HG03565 (cell line): ENCODE measurements at regions not wholly inside any gene's neighbourhood (a gene's known extent, or its start where the extent isn't known, plus 50 kb on each side); places are given as distances from the start of the nearest gene placed in this dataset.
"Not testable (repeated sequence)": the region's sequence is repeated elsewhere in the genome, so short reads cannot be mapped to it uniquely, and the experiment has no call there.

Source experiments
- ATAC-seq: cut with Tn5 transposase; IDR thresholded peaks from one replicate; pipeline ENCODE4 v1.9.1; 2021; ENCODE audit warnings: mild to moderate bottlenecking, moderate library complexity; ENCODE audit not compliant: unreplicated experiment

DNA sequence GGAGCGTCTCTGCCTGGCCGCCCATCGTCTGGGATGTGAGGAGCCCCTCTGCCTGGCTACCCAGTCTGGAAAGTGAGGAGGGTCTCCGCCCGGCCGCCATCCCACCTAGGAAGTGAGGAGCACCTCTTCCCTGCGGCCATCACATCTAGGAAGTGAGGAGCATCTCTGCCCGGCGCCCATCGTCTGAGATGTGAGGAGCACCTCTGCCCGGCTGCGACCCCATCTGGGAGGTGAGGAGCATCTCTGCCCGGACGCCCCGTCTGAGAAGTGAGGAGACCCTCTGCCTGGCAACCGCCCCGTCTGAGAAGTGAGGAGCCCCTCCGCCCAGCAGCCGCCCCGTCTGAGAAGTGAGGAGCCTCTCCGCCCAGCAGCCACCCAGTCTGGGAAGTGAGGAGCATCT, 84.5 kb downstream of the IDS start:
- ATAC-seq: not testable (repeated sequence)

DNA sequence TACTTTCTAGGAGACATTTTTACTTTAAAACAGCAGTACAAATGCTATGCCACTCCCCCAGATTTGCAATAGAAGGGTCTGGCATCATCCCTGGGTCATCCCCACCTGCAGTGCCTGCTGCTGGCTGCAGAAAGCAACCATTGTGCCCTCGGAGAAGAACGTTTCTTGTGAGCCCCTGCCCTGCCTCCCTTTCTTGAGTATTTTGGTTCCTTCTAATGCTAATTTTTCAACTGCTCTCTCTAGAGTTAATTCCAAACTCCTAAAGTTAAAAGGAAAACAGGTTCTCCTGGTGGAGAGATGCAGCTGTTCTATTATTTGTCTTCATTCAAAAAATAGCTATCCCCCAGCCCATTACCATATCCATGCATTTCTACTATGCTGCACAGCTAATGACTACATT, 107.1 kb downstream of the IDS start:
- no peak for ATAC-seq

DNA sequence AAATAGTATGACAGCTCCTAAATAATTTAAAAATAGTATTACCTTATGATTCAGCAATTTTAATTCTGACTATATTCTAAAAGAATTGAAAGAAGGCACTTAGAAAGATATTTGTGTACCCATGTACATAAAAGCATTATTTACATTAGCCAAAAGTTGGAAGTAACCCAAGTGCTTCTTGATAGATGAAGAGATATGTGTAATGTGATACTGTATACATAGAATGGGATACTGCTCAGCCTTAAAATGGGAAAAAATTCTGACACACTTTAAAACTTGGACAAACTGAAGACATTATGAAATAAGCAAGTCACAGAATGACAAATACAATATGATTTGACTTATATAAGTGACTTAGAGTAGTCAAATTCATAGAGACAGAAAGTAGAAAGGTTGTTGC, 112.2 kb downstream of the IDS start:
- ATAC-seq: no peak

DNA sequence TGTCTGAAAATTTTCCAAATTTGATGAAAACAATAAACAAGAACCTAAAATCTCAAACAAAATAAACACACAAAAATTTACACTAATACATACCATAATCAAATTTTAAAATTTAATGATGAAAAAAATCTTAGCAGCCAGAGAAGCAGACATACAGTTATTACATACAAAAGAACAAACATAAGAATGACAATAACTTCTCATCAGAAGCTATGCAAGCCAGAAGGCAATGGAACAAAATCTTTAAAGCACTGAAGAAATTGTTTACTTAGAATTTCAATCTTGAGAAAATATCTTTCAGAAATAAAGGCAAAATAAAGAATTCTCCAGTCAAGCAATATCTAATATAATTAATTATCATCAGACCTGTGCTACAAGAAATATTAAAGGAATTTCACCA, 121.3 kb downstream of the IDS start:
- ATAC-seq: no peak

DNA sequence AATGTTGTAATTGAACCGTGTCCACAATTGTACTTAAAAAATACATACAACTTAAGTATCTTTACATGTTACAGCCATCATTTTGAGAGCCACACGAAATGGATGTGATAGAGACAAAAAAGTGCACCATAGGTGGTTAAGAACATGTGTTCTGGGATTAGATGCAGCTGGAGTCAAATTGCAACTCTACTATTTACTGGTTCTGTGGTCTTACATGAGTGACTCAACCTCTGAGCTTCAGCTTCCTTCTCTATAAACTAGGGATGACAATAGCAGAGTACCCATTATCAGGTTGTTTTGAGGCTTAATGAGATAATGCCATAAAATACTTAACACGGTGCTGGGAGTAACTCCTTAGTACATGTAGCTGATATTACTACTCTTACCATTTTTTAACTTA, 130.4 kb downstream of the IDS start:
- no peak for ATAC-seq

DNA sequence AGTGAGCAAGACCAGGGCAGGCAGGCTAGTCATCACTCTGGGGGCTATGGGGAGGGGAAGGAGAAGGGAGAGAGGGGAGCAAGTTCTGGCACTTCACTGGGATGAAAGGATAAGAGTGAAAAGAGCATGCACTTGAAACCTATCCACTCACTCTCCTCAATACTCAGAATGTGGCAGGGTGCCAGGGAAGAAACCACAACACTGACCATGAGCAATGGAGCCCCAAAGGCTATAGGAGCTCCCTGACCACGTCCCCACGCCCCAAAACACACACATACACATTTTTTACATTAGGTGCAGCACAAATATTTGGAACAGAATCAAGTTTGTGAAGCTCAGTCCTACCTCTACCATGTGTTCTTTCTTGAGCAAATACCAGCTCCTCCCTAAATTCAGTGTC, 132.2 kb downstream of the IDS start:
- no peak for ATAC-seq

DNA sequence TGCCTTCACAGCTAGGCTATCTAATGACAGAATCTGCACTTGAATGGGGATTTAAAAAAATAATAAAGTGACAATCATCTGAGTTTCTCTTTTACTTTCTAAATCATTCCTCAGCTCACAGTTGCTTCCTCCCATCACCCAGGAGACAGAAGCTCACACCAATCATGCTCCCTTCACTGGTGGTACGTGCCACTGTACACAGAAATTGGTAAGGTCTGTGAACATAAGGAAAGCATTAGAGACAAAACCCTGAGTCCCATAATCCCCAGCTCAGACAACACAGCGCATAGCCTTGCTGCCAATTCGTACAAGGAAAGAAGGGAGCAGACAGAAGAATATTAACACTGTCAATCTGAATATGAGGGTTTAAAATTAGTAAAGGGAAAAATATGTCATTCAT, 133.1 kb downstream of the IDS start:
- ATAC-seq: no peak

DNA sequence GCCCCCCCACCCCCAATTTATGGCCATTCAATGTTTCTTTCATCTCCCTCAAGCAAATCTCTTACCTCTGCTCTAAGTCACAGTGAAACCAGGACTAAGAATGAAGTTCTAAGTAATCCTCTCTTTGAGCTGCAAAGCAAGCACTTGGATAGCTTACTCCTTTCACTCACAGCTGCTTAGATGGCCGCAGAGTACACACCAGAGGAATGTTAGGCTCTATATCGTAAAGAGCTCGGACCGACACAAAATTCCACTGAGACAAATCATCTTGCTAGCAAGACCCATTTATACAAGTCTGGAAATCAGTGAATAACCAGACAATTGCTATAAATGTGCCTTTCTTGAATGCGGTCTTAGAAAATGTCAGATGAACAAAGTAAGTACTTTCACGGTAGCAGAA, 135.0 kb downstream of the IDS start:
- ATAC-seq: no peak

DNA sequence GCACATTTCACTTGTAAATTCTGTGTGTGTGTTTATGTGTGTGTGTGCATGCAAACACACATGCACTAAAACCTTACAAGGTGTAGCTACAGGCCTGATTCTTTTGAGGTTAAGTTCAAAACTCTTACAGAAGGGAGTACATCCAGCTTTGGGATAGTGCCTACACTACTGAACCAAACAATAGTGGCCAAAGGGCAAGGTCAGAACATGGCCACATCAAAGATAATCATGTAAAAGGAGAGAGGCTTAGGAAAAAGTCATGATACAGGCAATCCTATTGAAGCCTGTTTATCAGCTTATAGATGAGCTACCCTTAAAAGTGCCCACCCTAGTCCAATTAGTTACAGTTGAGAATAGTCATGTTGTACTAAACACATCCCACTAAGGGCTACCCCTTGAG, 139.6 kb downstream of the IDS start:
- no peak for ATAC-seq

DNA sequence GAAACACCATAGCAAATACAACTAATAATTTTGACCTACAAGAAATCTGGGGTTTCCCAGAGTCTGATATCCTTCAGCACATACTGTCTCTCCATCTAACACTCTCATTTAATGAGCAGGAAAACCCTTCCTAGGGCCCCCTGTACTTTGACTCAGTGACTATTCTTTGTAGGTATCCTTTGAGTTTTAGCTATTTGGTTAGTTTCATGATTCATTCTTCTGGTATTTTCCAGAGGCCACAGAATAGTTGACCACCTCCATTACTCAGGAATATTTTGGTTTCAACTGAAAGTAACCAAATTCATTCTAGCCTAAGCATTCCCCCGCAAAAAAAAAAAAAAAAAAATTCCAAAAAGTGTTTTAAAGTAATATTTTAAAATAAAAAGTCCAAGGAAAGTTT, 140.0 kb downstream of the IDS start:
- ATAC-seq: no peak

DNA sequence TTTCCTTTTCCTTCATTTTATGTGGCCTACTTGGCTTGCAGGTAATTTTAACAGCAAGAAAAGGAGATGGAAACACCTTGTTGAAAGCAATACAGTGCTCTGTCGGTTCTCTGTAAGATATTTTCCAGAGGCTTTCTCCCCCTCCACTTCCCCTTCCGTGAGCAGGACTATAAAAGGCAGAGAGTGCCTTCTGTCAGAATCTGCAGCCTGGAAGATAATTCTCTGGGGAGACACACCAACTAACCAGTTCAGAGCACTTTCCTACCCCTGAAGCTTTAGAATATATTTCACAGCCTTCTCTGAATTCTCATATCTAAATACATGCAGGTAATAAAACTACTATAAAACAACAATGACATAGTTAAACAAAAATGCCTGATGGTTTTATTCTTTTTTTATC, 141.1 kb downstream of the IDS start:
- ATAC-seq: no peak

DNA sequence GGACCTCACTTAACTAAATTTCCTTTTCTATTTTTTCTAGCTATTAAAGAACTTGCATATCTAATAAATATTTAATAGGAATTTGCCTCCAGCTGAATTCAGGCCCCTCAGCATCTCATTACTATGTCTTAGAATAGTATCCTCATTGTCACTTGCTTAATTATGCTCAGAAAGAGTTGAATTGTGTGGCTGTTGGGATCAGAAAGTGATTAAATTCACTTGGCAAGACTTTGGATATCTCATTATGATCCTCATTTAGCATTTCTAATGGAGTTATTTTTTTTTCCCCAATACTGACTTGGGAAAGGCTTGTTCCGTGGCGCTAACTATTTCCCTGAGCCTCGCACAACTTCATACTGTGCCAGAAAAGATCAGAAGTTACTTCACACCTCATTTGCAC, 158.8 kb downstream of the IDS start:
- ATAC-seq: no peak

DNA sequence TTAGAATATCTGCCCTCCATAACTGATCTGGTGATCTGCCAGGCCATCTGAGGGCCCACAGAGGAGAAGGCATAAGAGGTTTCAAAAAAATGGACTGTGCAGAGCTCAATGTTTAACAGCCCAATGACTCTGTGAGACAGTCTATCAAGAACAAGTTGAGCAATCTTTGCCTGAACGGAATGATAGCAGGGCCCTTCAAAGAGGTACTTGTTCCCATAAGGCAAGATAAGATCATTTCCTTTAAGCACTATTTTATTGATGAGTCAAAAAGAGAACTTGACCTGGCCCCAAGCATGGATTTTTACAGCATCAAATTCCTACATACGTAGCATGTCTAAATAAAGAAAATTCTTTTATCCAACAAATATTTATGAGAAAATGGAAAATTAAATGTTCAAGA, 182.8 kb downstream of the IDS start:
- ATAC-seq: no peak

DNA sequence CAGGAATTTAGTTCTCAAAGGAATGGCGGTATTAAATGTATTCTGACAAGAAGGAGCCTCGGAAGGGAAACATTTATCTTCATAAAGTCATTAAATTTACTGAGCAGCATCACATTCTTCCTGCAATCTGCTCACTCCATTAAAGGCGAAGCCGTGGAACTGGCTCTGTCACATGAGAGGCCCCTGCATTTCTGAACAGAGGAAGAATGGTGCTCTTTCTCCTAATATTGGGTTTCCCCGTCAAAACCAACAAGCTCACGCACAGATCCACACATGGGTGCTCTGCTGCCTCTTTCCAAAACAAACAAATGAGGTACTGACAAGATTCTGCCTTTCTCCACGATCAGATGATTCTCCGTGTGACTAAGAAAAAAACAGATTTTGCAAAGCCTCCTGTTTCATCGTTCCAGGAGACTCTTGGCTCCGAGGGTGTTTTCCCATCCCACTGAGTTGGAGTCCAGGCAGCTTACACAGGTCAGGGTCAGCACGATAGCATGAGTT, 191.2 kb downstream of the IDS start:
- ATAC-seq: no peak

DNA sequence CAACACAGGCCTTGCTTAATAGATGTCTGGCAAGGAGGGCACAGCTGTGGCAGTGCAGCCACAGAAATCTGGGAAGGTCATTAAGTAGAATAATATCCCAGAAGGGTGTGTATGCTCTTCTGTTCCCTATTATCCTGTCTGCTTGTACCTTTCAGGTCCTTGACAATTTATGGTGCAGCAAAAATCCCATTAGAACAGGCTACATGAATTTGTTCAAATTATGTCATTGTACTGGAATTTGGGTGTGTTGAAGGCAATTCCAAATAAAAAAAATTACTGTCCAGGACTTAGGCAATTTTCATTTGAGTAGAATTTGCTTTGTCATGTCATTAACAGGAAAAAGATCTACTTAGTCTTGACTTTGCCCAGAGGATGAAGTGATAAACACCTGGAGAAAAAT, 192.1 kb downstream of the IDS start:
- ATAC-seq: no peak

DNA sequence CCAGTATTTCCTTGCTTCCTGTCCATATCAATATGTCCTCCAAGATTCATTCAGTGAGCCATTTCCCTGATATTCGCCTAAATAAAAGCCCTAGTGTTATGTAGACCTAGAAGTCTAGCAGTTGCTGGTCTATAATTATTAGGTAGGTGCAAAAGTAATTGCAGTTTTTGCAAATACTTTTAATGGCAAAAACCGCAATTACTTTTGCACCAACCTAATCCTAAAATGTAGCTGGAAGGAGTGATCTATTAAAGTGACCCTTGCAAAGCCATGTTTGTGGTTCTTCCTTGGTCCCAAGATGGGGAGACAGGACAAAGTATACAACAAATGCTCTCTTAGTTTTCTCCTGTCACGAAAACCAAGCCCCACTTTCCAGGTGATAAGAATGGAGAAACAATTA, 193.0 kb downstream of the IDS start:
- no peak for ATAC-seq

DNA sequence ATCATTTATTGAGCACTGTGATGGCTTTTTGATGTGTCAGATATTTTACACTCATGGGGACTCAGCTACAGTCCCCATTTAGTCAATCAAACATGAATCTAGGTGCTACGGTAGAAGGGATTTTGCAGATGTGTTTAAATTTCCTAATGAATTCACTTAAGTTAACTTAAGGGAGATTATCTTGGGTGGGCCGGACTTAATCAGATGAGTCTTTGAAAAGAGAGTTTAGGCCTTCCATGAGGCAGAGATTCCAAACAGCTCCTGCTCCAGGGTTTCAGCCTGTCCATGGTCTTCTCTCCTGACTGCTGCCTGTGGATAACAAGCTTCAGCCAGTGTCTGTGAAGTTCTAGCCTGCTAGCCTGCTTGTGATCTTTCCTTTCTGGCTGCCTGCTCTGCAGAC, 202.4 kb downstream of the IDS start:
- no peak for ATAC-seq

DNA sequence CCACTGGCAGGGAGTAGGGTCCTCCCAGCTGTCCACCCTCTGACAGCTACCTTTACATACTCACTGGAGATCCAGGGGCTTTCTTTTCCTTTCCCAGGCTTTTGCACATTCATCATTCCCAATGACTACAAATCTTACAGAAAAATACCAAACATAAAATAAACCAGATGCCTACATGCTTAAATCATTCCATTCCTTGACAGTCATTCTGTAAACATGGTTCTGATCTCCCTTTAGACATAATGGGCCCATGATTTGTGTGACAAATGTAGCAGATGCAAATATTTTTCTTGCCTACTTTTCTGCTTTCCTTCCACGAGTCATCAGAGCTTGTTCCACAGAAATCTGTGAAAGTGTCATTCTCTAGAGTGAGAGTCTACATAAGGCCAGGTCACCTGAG, 207.0 kb downstream of the IDS start:
- no peak for ATAC-seq

DNA sequence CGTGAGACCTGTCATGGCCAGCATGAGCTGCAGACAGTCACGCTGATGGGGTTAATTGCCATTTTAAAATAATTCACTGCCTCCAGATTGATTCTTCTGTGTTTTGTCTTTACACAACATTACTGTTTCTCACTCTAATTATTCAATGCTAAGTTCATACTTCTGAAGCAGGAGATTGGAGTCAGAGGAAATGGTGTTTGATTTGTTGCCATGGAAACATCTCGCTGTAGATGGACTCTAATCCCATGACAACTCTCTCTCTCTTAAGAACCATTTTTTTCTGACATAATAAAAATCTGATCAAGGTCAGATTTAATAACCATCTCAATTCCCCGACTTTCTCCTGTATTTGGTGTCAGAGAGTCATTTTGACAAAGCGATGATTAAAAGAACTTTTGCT, 209.0 kb downstream of the IDS start:
- no peak for ATAC-seq

DNA sequence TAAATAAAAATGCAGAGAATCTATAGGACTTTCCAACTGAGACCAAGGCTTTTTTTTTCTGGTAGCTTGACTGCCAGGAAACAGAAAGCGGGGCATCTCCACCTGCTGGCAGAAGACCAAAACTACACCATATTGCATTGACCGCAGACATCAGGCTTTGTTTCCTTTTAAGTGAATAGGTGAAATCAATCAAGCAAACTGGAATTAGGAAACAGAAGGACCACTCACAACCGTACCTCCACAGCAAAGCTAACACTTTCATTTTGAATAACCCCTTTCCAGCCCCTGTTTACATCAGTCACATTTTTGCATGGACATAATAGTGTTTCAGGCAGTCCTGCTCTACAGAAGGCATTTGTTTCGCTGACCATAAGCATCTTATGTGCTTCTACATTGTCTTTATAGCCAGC, 218.2 kb downstream of the IDS start:
- peak; percentile 71 for ATAC-seq

DNA sequence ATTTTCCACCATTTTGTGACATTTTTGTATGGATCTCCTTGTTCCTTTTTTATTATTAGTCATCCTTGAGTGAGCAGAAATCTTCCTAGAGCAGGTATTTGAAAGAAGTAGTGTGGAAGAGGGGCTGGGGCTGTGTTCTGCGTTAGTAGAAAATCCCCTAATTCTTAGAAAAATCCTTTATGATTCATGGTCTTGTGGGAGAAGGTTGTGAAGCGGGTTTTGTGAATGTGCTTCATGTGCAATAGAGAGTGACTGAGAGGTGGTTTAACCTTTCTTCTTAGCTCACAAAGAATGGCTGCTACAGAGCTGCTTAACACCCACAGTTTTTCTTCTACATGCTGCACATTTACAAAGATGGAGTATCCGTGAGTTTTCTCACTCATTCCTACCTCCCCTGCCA, 220.5 kb downstream of the IDS start:
- ATAC-seq: no peak

DNA sequence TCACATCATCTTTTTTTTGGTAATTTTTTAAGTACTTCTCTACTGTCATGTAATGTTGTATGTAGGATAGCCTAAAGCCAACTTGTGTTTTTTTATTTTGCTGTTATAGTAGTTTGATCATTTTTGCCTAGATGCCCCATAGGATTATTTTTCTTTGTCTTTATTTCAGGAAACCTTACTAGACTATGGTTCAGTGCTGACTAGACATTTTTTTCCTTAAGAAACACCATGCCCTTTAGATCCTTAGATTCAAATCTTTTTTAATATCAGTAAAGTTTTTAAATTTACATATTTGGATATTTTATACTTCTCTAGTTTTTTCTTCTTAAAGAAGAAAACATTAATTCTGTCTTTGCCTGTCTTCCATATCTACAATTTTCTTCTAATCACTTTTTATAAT, 221.3 kb downstream of the IDS start:
- ATAC-seq: no peak

DNA sequence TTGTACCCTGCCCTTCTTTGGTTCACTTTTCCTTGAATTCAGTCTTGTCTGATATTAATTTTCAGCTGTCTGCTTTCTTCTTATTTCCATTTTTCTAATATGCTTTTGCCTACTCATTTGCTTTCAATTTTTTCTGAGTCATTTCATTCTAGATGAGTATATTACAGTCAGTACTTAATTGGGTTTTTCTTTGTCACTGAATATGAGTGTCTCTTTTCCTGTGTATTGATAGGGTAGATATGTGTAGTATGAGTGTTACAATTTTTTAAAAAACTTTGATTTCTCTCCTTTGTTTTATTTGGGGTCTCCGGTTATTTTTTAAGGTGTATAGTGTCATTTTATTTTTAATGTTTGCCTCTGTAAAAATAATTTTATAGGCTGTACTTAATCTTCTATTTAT, 222.2 kb downstream of the IDS start:
- ATAC-seq: no peak

DNA sequence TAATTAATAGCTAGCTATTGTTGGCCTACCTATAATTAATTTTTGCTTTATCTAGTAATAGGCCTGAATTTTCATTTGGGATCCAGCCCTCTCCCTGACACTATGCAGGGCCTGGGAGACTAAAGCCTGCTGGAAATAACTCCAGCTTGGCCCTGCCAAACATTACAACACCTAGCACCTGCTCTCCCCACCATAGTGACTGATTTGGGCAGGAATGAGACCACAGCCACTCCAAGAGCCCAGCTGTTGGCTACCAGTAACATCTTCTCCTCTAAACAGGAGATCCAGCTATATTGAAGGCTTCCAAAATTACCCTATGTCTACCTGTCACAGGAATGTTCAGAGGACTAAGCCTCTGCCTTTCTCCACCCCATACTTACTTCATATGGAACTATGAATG, 225.1 kb downstream of the IDS start:
- ATAC-seq: no peak
